Forelimb muscle (tissue), 1 donor: ENCODE measurements at regions not wholly inside any gene's neighbourhood (a gene's known extent, or its start where the extent isn't known, plus 50 kb on each side); places are given as distances from the start of the nearest gene placed in this dataset.
"Not testable (repeated sequence)": the region's sequence is repeated elsewhere in the genome, so short reads cannot be mapped to it uniquely, and the experiment has no call there.

Experiments
- DNase-seq: peaks from one replicate; pipeline ENCODE4 v3.0.0-alpha.2; 2013; ENCODE audit warnings: low read depth

DNA sequence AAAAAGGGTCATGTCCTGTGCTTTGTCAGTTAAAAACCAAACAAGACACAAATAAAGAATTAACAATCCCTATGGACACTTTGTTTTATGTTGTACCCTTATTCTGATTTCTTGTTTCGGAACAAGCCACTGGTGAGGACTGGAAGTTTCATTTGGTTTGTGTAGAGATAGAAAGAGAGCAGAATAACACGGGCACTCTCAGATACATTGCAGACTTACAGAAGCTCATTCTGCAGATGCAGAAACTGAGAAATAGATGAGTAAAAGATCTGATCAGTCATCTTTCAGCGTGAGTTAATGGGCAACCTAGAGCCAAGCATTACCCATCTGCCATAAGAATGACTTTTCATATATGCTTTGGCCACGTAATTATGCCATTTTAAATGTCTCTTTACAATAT, 407.6 kb downstream of the RAB38 start:
- DNase-seq: no peak

GRCh38 chr11:87764075-87764474, 411.2 kb downstream of the RAB38 start:
- DNase-seq: not testable (repeated sequence)

DNA sequence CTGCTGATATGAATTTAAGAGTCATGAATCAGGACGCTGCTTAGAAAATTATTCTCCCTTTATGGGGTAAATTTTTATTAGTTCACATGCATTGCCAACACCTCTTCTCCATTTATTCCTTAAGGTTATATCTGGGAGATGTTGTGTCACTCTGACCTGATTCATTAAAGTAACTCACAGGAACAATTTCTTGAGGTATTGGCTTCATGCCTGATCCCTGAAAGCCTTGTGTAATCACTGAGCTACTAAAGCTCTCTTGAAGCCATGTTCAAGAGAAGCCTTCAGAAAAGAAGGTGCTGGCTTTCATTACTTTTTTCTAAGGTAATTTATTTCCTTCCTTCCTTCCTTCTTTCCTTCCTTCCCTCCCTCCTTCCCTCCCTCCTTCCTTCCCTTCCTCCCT, 420.6 kb downstream of the RAB38 start:
- DNase-seq: no peak

GRCh38 chr11:87753143-87753542, 422.1 kb downstream of the RAB38 start:
- no peak for DNase-seq

DNA sequence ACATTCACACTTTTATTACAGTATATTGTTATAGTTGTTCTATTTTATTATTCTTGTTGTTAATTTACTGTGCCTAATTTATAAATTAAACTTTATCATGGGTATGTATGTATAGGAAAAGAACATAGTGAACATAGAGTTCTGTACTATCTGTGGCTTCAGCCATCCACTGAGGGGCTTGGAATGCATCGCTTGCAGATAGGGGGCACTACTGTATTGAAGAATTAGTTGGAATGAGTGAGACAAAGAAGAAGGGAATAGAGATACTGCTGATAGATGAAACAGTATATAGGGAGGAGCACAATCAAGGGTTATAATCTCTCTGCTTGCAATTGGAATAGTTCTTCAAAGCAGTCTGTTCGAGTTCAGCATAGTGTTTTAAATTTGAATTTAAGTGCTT, 432.2 kb downstream of the RAB38 start:
- no peak for DNase-seq

DNA sequence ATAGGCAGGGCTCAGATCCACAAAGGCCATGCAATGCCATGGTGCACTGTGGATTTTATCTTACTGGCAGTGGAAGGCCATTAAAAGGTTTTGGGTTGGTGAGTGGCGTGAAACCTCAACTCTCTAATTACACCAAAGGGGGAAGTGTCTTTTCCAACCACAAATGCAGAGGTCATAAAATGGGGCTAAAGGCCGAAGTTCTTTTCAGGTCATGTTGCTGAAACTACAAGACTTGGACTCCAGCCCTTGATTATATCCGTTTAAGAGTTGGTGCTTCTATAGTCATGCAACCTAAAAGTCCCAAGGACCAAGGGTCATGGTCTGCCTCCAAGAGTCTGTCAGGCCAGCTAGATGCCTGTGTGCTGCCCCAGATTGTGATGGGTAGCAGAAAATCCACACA, 434.3 kb downstream of the RAB38 start:
- no peak for DNase-seq

GRCh38 chr11:87740451-87740850, 434.8 kb downstream of the RAB38 start:
- no peak for DNase-seq

- no peak for DNase-seq
Observed at GRCh38 chr11:87739766-87740165, 435.5 kb downstream of the RAB38 start.

- no peak for DNase-seq
Observed at GRCh38 chr11:87739261-87739660, 436.0 kb downstream of the RAB38 start.

DNA sequence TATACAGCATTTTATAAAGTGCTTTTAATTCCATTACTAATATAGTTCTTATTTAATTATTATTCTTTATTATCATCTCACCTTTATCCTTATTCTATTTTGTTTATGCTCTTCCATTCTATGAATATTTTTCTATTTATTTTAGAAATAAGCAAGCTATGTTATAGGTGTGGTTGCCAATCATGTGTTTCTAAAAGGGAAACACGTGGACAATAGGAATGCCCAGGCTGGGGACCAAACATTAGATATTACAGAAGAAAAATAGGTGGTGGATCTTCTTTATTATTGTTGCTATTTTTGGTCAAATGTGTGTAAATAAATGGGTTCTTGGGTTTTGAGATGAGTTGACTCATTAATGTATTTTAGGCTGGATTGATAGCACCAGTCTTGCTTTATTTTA, 438.3 kb downstream of the RAB38 start:
- DNase-seq: no peak

- no peak for DNase-seq
Observed at GRCh38 chr11:87726506-87726905, 448.7 kb downstream of the RAB38 start.

GRCh38 chr11:87724358-87724757, 450.9 kb downstream of the RAB38 start:
- no peak for DNase-seq

- DNase-seq: no peak
Observed at GRCh38 chr11:87722756-87723565, 452.3 kb downstream of the RAB38 start.

DNA sequence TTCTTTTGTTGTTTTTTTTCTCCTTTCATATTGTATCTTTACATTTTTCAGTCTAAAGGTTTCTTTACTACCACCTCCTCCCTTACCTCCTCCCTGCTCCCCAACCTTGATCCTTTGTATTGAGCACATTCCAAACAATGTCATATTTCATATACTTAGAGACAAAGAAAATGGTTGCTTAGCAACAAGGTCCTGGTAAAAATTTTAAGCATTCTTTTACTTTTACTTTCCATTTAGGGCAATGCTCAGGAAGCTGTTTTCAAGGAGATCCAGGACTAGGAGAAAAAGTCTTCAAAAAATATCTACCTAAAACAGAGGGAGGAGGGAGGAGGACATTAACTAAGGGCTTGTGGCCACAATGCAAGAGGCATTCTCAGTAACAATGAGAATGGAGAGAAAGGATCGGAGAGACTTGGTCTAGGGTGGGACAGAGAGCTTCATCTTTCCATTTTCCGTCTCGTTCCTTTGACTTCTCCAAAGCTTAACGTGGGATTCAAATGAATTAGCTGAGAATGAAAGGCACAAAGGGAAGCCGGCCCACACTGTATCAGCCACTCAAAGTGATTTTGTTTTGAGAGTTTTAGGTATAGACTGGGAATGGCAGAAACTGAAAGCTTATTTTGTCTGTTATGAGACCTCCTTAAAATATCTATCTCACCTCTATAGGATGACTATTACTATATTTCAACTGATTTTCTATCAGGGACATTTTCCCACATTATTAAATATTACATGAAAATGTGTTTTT, 455.7 kb downstream of the RAB38 start:
- no peak for DNase-seq

- DNase-seq: no peak
Observed at GRCh38 chr11:87712802-87713202, 462.4 kb downstream of the RAB38 start.

- DNase-seq: no peak
Observed at GRCh38 chr11:87712391-87712790, 462.9 kb downstream of the RAB38 start.

- not testable (repeated sequence) for DNase-seq
Observed at GRCh38 chr11:87703589-87703988, 471.7 kb downstream of the RAB38 start.

DNA sequence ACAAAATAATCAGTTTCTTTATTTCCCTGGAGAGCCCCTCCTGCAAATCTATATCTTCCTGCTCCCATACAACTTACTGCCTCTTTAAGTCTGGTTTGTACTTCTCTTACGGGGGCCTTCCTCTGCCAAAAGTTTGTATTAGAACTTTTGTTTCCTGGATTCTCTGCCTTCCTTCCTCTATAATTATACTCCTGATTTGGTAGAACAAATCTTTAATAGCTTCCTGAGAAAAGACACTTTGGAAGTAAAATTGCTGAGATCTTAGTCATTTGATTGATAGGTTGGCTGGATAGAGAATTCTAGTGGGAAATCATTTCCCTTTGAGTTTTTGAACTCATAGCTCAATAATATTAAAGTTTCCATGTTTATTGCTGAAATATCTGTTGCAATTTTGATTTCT, 499.2 kb downstream of the RAB38 start:
- DNase-seq: no peak

- DNase-seq: no peak
Observed at GRCh38 chr11:87666730-87667129, 508.5 kb downstream of the RAB38 start.

DNA sequence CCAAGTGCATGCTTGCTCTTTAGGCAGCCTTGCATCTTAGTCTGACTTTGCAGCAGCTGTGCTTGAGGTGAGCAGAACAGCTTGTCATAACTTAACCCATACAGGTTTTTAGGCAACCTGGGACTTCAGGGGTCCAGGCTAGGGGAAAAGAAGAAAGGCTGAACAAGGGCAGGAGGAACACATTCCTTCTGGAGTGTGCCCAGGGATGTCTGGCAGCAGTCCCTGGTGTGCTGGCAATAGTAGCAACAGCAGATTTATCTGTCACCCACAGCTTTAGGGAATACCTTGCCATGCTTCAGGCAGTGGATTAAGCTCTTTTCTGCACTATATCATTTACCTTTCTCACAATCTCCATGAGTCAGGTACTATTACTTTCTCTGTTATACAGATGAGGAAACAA, 513.0 kb downstream of the RAB38 start:
- no peak for DNase-seq

DNA sequence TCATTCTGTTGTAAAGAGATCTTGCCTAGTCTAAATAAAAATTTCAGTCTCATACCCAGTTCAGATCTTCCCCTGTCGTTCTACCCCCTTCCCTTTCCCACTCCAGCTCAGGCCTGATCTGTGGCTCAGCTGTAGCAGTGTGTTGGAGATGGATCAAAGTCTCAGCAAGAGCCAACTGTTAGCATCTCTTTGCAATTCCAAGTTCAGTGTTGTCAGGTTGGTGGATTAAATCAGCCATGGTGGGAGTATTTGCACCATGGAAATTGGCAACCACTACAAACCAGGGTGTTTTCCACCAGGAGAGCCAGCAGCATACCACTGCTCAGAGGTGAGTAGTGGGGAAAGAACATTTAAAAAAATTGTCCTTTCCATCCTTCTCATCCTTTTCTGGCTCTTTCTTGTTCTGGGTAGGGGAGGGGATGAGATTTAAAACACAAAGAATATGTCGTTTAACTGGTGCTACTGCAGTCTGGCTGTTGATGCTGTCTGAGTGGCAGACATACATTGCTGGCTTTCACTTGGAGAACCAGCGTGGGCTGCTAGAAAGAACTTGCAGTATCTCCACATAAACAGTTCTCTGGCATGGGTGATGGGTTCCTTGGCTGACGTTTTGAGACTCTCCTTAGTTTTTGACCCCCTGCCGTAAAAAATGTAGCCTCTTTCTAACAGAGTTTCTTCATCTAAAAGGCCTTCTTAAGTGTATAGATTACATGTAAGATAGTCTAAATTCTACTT, 514.1 kb downstream of the RAB38 start:
- DNase-seq: no peak

- DNase-seq: no peak
Observed at GRCh38 chr11:87659807-87660206, 515.4 kb downstream of the RAB38 start.

DNA sequence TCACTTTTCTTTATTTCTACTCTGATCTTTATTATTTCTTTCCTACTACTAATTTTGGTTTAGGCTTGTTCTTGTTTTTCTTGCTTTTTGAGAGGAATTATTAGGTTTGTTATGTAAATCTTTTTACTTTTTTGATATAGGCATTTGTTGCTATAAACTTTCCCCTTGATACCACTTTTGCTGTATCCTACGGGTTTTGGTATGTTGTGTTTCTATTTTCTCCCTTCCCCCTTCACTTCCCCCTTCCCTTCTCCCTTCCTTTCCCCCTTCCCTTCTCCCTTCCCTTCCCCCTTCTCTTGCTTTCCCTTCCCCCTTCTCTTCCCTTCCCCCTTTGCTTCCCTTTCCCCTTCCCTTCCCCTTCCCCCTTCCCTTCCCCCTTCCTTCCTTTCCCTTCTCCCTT, 529.6 kb downstream of the RAB38 start:
- DNase-seq: no peak
